ENCODE measurements at regions not wholly inside any gene's neighbourhood (a gene's known extent, or its start where the extent isn't known, plus 50 kb on each side); places are given as distances from the start of the nearest gene placed in this dataset.

DNA sequence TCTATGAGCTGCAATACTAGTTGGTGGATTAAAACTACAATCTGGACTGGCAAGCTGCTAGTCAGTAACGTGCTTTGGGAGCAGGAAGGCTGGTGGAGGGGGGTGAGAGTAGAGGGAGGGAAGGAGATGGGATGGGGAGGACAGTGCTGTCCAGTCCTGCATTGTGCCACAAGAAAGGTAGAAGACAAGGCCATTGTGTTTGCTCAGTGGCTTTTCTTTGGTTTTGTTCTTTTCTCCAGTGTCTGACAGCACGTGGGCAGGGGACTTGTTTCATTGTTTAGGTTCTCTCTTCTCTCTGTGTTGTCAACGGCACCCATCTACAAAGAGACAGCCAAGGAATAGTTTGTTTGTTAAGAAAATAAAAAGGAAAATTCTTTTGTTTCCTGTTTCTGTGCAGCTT is 362.8 kb upstream of the PLXNA2 start:
- no peaks in the 10 kb centered on the region for H3K4me1 ChIP-seq
- no peak for DNase-seq
- H3K4me3 ChIP-seq: no peak overlapping the region
- intact Hi-C loops (cut with DNase I; ENCODE audit: low total_unique reads): no loop called here
- no peaks in the 10 kb centered on the region for H3K36me3 ChIP-seq
- no peaks in the 10 kb centered on the region for H3K27me3 ChIP-seq
- 51 to 70% methylated on average over 3 of the region's 3 CpGs for WGBS, 2 donors (ENCODE audit: low coverage in 1 of 2)
- in situ Hi-C loops (cut with MboI; ENCODE audit: low pct_ligation_motif_present in 1 of 4, low pct_unique_long_range_greater_than_20kb in 1 of 4, low sequenced_read_pairs in 3 of 4): no loop called here
- TF ChIP-seq POLR2AphosphoS5 (IDR thresholded peaks at IDR 0.05): no peak
- TF ChIP-seq, protein P1, sequence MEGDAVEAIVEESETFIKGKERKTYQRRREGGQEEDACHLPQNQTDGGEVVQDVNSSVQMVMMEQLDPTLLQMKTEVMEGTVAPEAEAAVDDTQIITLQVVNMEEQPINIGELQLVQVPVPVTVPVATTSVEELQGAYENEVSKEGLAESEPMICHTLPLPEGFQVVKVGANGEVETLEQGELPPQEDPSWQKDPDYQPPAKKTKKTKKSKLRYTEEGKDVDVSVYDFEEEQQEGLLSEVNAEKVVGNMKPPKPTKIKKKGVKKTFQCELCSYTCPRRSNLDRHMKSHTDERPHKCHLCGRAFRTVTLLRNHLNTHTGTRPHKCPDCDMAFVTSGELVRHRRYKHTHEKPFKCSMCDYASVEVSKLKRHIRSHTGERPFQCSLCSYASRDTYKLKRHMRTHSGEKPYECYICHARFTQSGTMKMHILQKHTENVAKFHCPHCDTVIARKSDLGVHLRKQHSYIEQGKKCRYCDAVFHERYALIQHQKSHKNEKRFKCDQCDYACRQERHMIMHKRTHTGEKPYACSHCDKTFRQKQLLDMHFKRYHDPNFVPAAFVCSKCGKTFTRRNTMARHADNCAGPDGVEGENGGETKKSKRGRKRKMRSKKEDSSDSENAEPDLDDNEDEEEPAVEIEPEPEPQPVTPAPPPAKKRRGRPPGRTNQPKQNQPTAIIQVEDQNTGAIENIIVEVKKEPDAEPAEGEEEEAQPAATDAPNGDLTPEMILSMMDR (IDR thresholded peaks at IDR 0.05): no peak
- no peak for TF ChIP-seq EP300 (IDR thresholded peaks at IDR 0.05; ENCODE audit: low read depth)
- no peak for TF ChIP-seq POLR2A (IDR thresholded peaks at IDR 0.05)
- no peak overlapping the region for H3K27ac ChIP-seq
- H3K9me3 ChIP-seq: no peaks in the 10 kb centered on the region

DNA sequence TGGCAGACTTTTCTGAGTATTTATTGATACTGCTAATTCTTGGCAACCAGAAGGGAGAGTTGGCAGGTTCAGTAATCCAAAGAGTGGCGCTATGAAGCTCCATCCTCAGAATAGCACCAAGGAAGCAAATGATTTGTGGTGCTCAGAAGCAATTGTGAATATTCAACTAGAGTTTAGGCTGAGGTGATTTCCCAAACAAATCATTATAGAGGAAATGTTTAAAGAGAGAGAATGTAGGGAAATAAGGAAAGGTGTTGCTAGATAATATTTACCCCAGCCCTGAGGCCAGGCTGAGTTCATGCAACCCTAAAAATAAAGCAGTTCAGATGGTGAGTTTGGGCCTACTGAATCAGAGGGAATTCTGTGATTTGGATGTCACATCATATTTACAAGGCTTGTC is 363.4 kb upstream of the PLXNA2 start:
- no peaks in the 10 kb centered on the region for H3K4me1 ChIP-seq
- no peaks in the 10 kb centered on the region for H3K27me3 ChIP-seq
- no peak for DNase-seq
- no peaks in the 10 kb centered on the region for H3K36me3 ChIP-seq
- no peak overlapping the region for H3K27ac ChIP-seq
- no peak overlapping the region for H3K4me3 ChIP-seq
- intact Hi-C loops (cut with DNase I; ENCODE audit: low total_unique reads): no loop called here
- WGBS, 2 donors (ENCODE audit: low coverage in 1 of 2): 50 to 73% methylated on average over 1 of the region's 1 CpG
- in situ Hi-C loops (cut with MboI; ENCODE audit: low pct_ligation_motif_present in 1 of 4, low pct_unique_long_range_greater_than_20kb in 1 of 4, low sequenced_read_pairs in 3 of 4): no loop called here
- no peaks in the 10 kb centered on the region for H3K9me3 ChIP-seq
- TF ChIP-seq POLR2A (IDR thresholded peaks at IDR 0.05): no peak
- TF ChIP-seq, protein P1 (IDR thresholded peaks at IDR 0.05): no peak
- TF ChIP-seq POLR2AphosphoS5 (IDR thresholded peaks at IDR 0.05): no peak
- TF ChIP-seq EP300 (IDR thresholded peaks at IDR 0.05; ENCODE audit: low read depth): no peak

DNA sequence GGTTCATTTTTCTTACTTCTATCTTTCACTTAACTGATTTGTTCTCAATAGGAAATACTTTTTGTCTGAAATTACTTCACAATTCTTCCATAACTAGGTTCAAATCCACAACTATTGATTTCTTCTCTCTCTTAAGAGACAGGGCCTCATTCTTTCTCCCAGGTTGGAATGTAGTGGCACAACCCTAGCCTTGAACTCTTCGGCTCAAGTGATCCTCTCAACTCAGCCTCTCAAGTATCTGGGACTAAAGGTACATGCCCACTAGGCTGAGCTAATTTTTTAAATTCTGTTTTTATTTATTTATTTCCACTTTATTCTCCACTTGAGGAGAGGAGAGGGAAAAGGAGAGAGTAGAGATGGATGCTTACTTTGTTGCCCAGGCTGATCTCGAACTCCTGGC is 370.4 kb upstream of the PLXNA2 start:
- no peak overlapping the region for H3K27ac ChIP-seq
- no peak for TF ChIP-seq EP300 (IDR thresholded peaks at IDR 0.05; ENCODE audit: low read depth)
- TF ChIP-seq, protein P1 (IDR thresholded peaks at IDR 0.05): no peak
- TF ChIP-seq POLR2A (IDR thresholded peaks at IDR 0.05): no peak
- no peak for TF ChIP-seq POLR2AphosphoS5 (IDR thresholded peaks at IDR 0.05)
- DNase-seq: no peak
- H3K4me3 ChIP-seq: no peak overlapping the region
- no peaks in the 10 kb centered on the region for H3K4me1 ChIP-seq
- 92 to 94% methylated on average over 2 of the region's 2 CpGs for WGBS, 2 donors (ENCODE audit: low coverage in 1 of 2)
- H3K36me3 ChIP-seq: no peaks in the 10 kb centered on the region
- peaks cover 2 to 4% of the 10 kb centered on the region in 2 donors for H3K9me3 ChIP-seq
- intact Hi-C loops (cut with DNase I; ENCODE audit: low total_unique reads) (no loop called here), in situ Hi-C loops (cut with MboI; ENCODE audit: low pct_ligation_motif_present in 1 of 4, low pct_unique_long_range_greater_than_20kb in 1 of 4, low sequenced_read_pairs in 3 of 4) (no loop called here)
- no peaks in the 10 kb centered on the region for H3K27me3 ChIP-seq

DNA sequence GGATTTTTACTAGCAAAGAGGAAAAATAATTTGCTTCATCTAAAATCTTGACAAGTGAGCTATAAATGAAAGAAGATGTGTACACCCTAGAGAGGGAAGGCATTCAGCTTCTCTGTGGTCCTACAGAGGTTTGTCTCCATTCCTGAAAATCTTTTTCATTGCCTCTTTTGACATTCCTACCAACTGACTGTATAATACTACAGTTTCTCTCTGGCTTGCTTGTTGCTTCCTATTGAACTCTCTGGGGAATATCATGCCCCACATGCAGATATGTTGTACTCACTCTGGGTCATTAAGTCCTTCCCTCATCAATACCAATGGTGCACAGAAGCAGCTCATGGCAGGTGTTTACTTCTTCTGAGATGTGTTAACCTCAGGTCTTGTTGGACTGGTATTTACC is 371.2 kb upstream of the PLXNA2 start:
- H3K27ac ChIP-seq: no peak overlapping the region
- H3K4me1 ChIP-seq: no peaks in the 10 kb centered on the region
- H3K4me3 ChIP-seq: no peak overlapping the region
- in situ Hi-C loops (cut with MboI; ENCODE audit: low pct_ligation_motif_present in 1 of 4, low pct_unique_long_range_greater_than_20kb in 1 of 4, low sequenced_read_pairs in 3 of 4): no loop called here
- H3K9me3 ChIP-seq: peaks cover 5 to 7% of the 10 kb centered on the region in 2 donors
- intact Hi-C loops (cut with DNase I; ENCODE audit: low total_unique reads): no loop called here
- DNase-seq: no peak
- TF ChIP-seq, protein P1 (IDR thresholded peaks at IDR 0.05): no peak
- TF ChIP-seq EP300 (IDR thresholded peaks at IDR 0.05; ENCODE audit: low read depth) (no peak), POLR2AphosphoS5 (IDR thresholded peaks at IDR 0.05) (no peak), POLR2A (IDR thresholded peaks at IDR 0.05) (no peak)
- H3K27me3 ChIP-seq: no peaks in the 10 kb centered on the region
- no peaks in the 10 kb centered on the region for H3K36me3 ChIP-seq
